ENCODE measurements at regions not wholly inside any gene's neighbourhood (a gene's known extent, or its start where the extent isn't known, plus 50 kb on each side); places are given as distances from the start of the nearest gene placed in this dataset.

DNA sequence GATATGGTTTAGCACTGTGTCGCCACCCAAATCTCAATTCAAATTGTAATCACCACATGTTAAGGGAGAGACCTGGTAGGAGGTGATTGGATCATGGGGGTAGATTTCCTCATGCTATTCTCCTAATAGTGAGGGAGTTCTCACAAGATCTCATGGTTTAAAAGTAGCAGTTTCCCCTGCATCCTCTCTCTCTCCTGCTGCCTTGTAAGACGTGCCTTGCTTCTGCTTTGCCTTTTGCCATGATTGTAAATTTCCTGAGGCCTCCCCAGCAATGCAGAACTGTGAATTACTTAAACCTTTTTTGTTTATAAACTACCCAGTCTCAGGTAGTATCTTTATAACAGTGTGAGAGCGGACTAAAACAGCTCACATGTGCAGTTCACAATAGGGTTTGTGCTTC lies 1668.7 kb upstream of the RAG2 start:
- TF ChIP-seq, protein P1, sequence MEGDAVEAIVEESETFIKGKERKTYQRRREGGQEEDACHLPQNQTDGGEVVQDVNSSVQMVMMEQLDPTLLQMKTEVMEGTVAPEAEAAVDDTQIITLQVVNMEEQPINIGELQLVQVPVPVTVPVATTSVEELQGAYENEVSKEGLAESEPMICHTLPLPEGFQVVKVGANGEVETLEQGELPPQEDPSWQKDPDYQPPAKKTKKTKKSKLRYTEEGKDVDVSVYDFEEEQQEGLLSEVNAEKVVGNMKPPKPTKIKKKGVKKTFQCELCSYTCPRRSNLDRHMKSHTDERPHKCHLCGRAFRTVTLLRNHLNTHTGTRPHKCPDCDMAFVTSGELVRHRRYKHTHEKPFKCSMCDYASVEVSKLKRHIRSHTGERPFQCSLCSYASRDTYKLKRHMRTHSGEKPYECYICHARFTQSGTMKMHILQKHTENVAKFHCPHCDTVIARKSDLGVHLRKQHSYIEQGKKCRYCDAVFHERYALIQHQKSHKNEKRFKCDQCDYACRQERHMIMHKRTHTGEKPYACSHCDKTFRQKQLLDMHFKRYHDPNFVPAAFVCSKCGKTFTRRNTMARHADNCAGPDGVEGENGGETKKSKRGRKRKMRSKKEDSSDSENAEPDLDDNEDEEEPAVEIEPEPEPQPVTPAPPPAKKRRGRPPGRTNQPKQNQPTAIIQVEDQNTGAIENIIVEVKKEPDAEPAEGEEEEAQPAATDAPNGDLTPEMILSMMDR (IDR thresholded peaks at IDR 0.05), result no peak
- TF ChIP-seq, protein P2, sequence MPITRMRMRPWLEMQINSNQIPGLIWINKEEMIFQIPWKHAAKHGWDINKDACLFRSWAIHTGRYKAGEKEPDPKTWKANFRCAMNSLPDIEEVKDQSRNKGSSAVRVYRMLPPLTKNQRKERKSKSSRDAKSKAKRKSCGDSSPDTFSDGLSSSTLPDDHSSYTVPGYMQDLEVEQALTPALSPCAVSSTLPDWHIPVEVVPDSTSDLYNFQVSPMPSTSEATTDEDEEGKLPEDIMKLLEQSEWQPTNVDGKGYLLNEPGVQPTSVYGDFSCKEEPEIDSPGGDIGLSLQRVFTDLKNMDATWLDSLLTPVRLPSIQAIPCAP (CRISPR knock-in tag; IDR thresholded peaks at IDR 0.05), result no peak
- no peak for TF ChIP-seq IRF2 (CRISPR knock-in tag; IDR thresholded peaks at IDR 0.05; ENCODE audit: borderline replicate concordance, low read depth)
- TF ChIP-seq, protein P3, sequence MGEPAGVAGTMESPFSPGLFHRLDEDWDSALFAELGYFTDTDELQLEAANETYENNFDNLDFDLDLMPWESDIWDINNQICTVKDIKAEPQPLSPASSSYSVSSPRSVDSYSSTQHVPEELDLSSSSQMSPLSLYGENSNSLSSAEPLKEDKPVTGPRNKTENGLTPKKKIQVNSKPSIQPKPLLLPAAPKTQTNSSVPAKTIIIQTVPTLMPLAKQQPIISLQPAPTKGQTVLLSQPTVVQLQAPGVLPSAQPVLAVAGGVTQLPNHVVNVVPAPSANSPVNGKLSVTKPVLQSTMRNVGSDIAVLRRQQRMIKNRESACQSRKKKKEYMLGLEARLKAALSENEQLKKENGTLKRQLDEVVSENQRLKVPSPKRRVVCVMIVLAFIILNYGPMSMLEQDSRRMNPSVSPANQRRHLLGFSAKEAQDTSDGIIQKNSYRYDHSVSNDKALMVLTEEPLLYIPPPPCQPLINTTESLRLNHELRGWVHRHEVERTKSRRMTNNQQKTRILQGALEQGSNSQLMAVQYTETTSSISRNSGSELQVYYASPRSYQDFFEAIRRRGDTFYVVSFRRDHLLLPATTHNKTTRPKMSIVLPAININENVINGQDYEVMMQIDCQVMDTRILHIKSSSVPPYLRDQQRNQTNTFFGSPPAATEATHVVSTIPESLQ (CRISPR knock-in tag; IDR thresholded peaks at IDR 0.05), result no peak
- TF ChIP-seq SMAD3 (CRISPR knock-in tag; IDR thresholded peaks at IDR 0.05; ENCODE audit: borderline replicate concordance), result no peak

Measured in WTC11 (cell line).